CD8-positive, alpha-beta memory T cell (primary cell): ENCODE measurements at regions not wholly inside any gene's neighbourhood (a gene's known extent, or its start where the extent isn't known, plus 50 kb on each side); places are given as distances from the start of the nearest gene placed in this dataset.
"Not testable (repeated sequence)": the region's sequence is repeated elsewhere in the genome, so short reads cannot be mapped to it uniquely, and the experiment has no call there.

Source experiments
- CTCF ChIA-PET: fragments of 350-600 bp; sonication (Branson Sonifier 250); formaldehyde crosslinking; loops from one replicate; lab custom pipeline; 2021; ENCODE audit warnings: antibody characterized with exemption; lab: Charles Lee
- POLR2A ChIA-PET: fragments of 350-600 bp; sonication (Branson Sonifier 250); formaldehyde crosslinking; loops from one replicate; lab custom pipeline; 2021; ENCODE audit warnings: antibody characterized with exemption; lab: Charles Lee
- DNase-seq, 5 donors: peaks; one replicate each; pipeline versions ENCODE4 v3.0.0 to v3.0.0-alpha.2; 2020 to 2022; ENCODE audit warnings: mixed read lengths in 1 of 5
- H3K27ac ChIP-seq: one replicate; pipeline ENCODE4 v1.7.0; 2013; ENCODE audit warnings: low read depth, mild to moderate bottlenecking, low read length, moderate library complexity
- H3K27me3 ChIP-seq: 2 replicates; pipeline ENCODE4 v1.7.0; 2013; ENCODE audit warnings: low read length, mild to moderate bottlenecking; ENCODE audit not compliant: insufficient read depth, poor library complexity, severe bottlenecking
- H3K36me3 ChIP-seq: 2 replicates; pipeline ENCODE4 v1.7.0; 2013; ENCODE audit warnings: mild to moderate bottlenecking, low read length, moderate library complexity; ENCODE audit not compliant: insufficient read depth
- H3K4me1 ChIP-seq: 2 replicates; pipeline ENCODE4 v1.7.0; 2013; ENCODE audit warnings: mild to moderate bottlenecking, low read length, moderate library complexity; ENCODE audit not compliant: insufficient read depth
- H3K4me3 ChIP-seq: 2 replicates; pipeline ENCODE4 v1.7.0; 2013; ENCODE audit warnings: mild to moderate bottlenecking, low read length
- H3K9me3 ChIP-seq: 2 replicates; pipeline ENCODE4 v1.7.0; 2013; ENCODE audit warnings: mild to moderate bottlenecking, low read length
- H3K27ac Mint-ChIP-seq, 8 donors: one replicate each; pipeline ENCODE4 v1.8.0; 2020 to 2021; ENCODE audit warnings: mixed read lengths in 8 of 8, mild to moderate bottlenecking in 6 of 8, inconsistent platforms in 3 of 8, moderate library complexity in 3 of 8
- H3K27me3 Mint-ChIP-seq, 2 donors: one replicate each; pipeline ENCODE4 v1.8.0; 2020 to 2021; ENCODE audit warnings: mixed read lengths in 2 of 2, mild to moderate bottlenecking in 1 of 2, moderate library complexity in 1 of 2
- H3K36me3 Mint-ChIP-seq, 3 donors: one replicate each; pipeline ENCODE4 v1.8.0; 2020 to 2021; ENCODE audit warnings: mixed read lengths in 3 of 3, inconsistent platforms in 1 of 3, mild to moderate bottlenecking in 1 of 3
- H3K4me1 Mint-ChIP-seq, 3 donors: one replicate each; pipeline ENCODE4 v1.8.0; 2020 to 2021; ENCODE audit warnings: mixed read lengths in 3 of 3, inconsistent platforms in 1 of 3, mild to moderate bottlenecking in 1 of 3
- H3K4me3 Mint-ChIP-seq, 7 donors: one replicate each; pipeline ENCODE4 v1.8.0; 2020 to 2021; ENCODE audit warnings: mixed read lengths in 7 of 7, mild to moderate bottlenecking in 6 of 7, moderate library complexity in 4 of 7, inconsistent platforms in 2 of 7
- H3K9me3 Mint-ChIP-seq, 5 donors: one replicate each; pipeline ENCODE4 v1.8.0; 2020 to 2022; ENCODE audit warnings: mixed read lengths in 5 of 5, mild to moderate bottlenecking in 3 of 5, moderate library complexity in 2 of 5, inconsistent platforms in 1 of 5

DNA sequence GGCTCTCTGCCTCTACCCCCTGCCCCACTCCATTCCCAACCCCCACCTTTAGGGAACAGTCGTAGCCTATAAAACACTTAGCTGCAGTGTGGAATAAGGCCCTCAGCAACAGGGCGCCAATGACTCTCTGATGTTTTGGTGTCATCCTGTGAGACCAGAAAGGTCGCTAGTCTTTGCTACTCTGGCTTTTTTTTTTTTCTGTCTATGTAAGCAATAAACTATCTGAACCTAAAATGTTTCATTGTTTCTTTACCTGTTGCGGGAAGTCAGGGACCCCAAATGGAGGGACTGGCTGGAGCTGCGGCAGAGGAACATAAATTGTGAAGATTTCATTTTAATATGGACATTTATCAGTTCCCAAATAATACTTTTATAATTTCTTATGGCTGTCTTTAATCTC lies 154.6 kb downstream of the COPS8 start:
- CTCF ChIA-PET = no interaction called here
- Mint-ChIP-seq H3K4me3 (no peak overlapping the region), H3K4me1 (no peaks in the 10 kb centered on the region)

DNA sequence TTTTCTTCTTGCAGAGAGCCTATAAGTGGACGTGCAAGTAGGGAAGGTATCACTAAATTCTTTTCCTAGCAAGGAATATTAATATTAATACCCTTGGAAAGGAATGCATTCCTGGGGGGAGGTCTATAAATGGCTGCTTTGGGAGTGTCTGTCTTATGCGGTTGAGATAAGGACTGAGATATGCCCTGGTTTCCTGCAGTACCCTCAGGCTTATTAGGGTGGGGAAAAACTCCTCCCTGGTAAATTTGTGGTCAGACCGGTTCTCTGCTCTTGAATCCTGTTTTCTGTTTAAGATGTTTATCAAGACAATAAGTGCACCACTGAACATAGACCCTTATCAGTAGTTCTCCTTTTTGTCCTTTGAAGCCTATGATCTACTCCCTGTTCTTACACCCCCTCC lies 155.2 kb downstream of the COPS8 start:
- H3K36me3 ChIP-seq, H3K4me1 ChIP-seq, H3K36me3 Mint-ChIP-seq, H3K9me3 ChIP-seq, H3K4me3 ChIP-seq, H3K4me3 Mint-ChIP-seq, H3K27me3 ChIP-seq, H3K27ac ChIP-seq, H3K27ac Mint-ChIP-seq, CTCF ChIA-PET, DNase-seq, H3K4me1 Mint-ChIP-seq, POLR2A ChIA-PET: not testable (repeated sequence)
- peaks cover 1 to 35% of the 10 kb centered on the region in 2 donors for H3K27me3 Mint-ChIP-seq
- peaks cover 10 to 22% (median 18%) of the 10 kb centered on the region in 5 donors for H3K9me3 Mint-ChIP-seq

More for the DNA sequence above, 154.6 kb downstream of the COPS8 start:
- no peaks in the 10 kb centered on the region for H3K36me3 Mint-ChIP-seq
- POLR2A ChIA-PET = no interaction called here
- no peak for DNase-seq
- Histone ChIP-seq H3K27ac (no peak overlapping the region), H3K36me3 (no peaks in the 10 kb centered on the region), H3K4me1 (no peaks in the 10 kb centered on the region), H3K27me3 (no peaks in the 10 kb centered on the region), H3K9me3 (no peaks in the 10 kb centered on the region), H3K4me3 (no peak overlapping the region)
- H3K27me3 Mint-ChIP-seq = peaks cover 1 to 31% of the 10 kb centered on the region in 2 donors
- H3K27ac Mint-ChIP-seq = no peak overlapping the region
- H3K9me3 Mint-ChIP-seq = peaks cover 10 to 22% (median 18%) of the 10 kb centered on the region in 5 donors

DNA sequence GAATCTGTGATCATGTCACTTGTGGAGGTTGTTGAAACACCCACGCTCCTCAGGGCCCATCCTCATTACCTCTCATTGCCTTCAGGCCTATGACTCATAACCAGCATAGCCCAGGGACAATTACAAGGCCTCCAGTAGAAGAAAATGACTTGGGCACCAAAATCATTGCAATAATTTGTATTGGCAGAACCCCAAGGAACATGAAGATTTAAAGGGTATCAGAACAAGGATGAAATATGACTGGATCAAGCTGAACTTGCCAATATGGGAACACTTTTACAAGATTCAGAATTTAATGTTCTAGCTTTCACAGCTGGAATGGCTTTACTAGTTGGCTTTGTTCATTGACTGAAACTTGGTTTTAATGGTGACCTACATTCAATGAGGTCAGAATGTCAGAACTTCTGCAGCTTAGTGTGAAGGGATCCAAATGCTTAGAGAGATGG lies 156.4 kb downstream of the COPS8 start:
- no peak for DNase-seq
- Histone ChIP-seq H3K9me3 (no peaks in the 10 kb centered on the region), H3K4me3 (no peak overlapping the region), H3K36me3 (no peaks in the 10 kb centered on the region), H3K27ac (no peak overlapping the region), H3K27me3 (no peaks in the 10 kb centered on the region), H3K4me1 (no peaks in the 10 kb centered on the region)
- CTCF ChIA-PET = no interaction called here
- H3K27ac Mint-ChIP-seq = no peak overlapping the region
- peaks cover 1 to 34% of the 10 kb centered on the region in 2 donors for H3K27me3 Mint-ChIP-seq
- H3K36me3 Mint-ChIP-seq = no peaks in the 10 kb centered on the region
- POLR2A ChIA-PET = no interaction called here
- peaks cover 10 to 22% (median 18%) of the 10 kb centered on the region in 5 donors for H3K9me3 Mint-ChIP-seq
- H3K4me3 Mint-ChIP-seq = no peak overlapping the region
- H3K4me1 Mint-ChIP-seq = no peaks in the 10 kb centered on the region

DNA sequence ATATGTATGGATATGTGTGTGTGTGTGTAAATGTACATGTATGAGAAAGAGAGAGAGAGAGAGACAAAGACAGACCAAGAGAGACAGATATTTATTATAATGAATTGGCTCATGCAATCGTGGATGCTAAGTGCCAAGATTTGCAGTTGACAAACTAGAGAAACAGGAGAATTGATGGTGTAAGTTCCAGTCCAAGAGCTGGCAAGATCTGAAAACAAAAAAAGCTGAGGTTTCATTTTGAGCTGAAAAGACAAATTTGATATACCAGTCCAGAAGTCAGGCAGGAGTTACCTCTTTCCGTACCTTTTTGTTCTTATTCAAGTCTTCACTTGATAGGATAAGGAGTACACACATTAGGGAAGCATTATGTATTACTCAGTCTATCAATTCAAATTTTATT lies 157.8 kb downstream of the COPS8 start:
- H3K4me3 ChIP-seq = no peak overlapping the region
- CTCF ChIA-PET = no interaction called here
- Mint-ChIP-seq H3K27me3 (peaks cover 1 to 32% of the 10 kb centered on the region in 2 donors), H3K4me1 (no peaks in the 10 kb centered on the region), H3K36me3 (no peaks in the 10 kb centered on the region), H3K27ac (no peak overlapping the region), H3K4me3 (no peak overlapping the region), H3K9me3 (peaks cover 10 to 22% (median 18%) of the 10 kb centered on the region in 5 donors)
- no peaks in the 10 kb centered on the region for H3K27me3 ChIP-seq
- H3K27ac ChIP-seq = no peak overlapping the region
- POLR2A ChIA-PET = no interaction called here
- H3K4me1 ChIP-seq = no peaks in the 10 kb centered on the region
- DNase-seq = no peak
- no peaks in the 10 kb centered on the region for H3K36me3 ChIP-seq
- H3K9me3 ChIP-seq = no peaks in the 10 kb centered on the region

DNA sequence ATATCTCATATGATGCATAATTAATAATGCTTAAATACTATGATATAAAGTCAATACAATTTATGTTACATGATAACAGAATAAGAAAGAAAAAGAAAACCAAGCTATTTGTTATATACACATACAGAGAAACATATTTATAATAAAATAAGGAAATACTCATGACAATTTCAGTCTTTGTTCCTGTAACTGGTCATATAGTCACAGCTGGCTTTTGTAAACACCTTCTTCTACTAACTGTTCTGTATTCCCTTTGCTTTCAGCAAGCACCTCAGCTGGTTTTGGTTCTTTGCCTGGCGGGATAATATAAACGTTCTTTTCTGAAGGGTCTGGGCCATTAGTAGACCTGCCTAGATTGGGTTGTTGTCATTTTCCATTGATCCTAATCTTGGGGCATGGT lies 158.5 kb downstream of the COPS8 start:
- POLR2A ChIA-PET = no interaction called here
- CTCF ChIA-PET = no interaction called here

DNA sequence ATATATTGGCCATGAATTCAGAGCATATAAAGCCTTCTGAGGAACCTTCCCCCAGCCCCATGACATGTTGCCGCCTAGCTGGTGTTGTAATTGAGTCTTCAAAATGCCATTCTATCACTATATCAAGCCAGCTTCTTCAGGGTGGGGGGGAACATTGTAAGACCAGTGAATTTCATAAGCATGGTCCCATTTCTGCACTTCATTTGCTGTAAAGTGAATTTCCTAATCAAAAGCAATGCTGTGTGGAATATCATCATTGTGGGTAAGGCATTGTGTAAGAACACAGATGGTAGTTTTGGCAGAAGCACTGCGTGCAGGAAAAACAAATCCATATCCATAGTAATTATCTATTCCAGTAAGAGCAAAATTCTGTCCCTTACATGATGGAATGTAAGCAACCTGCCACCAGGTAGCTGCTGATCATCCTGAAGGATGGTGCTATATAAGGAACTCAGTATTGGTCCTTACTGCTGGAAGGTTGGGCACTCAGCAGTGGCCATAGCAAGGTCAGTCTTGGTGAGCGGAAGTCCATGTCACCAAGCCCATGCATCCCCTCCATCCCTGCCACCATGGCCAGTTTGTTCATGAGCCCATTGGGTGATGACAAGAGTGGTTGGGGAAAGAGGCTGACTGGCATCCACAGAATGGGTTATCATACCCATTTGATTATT lies 159.4 kb downstream of the COPS8 start:
- POLR2A ChIA-PET = no interaction called here
- peaks cover 10 to 19% (median 15%) of the 10 kb centered on the region in 5 donors for H3K9me3 Mint-ChIP-seq
- DNase-seq = no peak
- no peak overlapping the region for H3K4me3 ChIP-seq
- H3K27me3 Mint-ChIP-seq = peaks cover 10 to 42% of the 10 kb centered on the region in 2 donors
- CTCF ChIA-PET = no interaction called here
- H3K4me1 Mint-ChIP-seq = no peaks in the 10 kb centered on the region
- no peak overlapping the region for H3K4me3 Mint-ChIP-seq
- H3K9me3 ChIP-seq = no peaks in the 10 kb centered on the region
- H3K4me1 ChIP-seq = no peaks in the 10 kb centered on the region
- no peaks in the 10 kb centered on the region for H3K27me3 ChIP-seq
- no peaks in the 10 kb centered on the region for H3K36me3 ChIP-seq
- H3K36me3 Mint-ChIP-seq = no peaks in the 10 kb centered on the region
- H3K27ac ChIP-seq = no peak overlapping the region
- no peak overlapping the region for H3K27ac Mint-ChIP-seq

More for the DNA sequence above, 158.5 kb downstream of the COPS8 start:
- no peaks in the 10 kb centered on the region for H3K9me3 ChIP-seq
- H3K27me3 ChIP-seq = no peaks in the 10 kb centered on the region
- Mint-ChIP-seq H3K4me3 (no peak overlapping the region), H3K27ac (no peak overlapping the region), H3K9me3 (peaks cover 10 to 22% (median 16%) of the 10 kb centered on the region in 5 donors), H3K4me1 (no peaks in the 10 kb centered on the region), H3K36me3 (no peaks in the 10 kb centered on the region), H3K27me3 (peaks cover 2 to 34% of the 10 kb centered on the region in 2 donors)
- DNase-seq = no peak
- H3K36me3 ChIP-seq = no peaks in the 10 kb centered on the region
- no peaks in the 10 kb centered on the region for H3K4me1 ChIP-seq
- no peak overlapping the region for H3K4me3 ChIP-seq
- no peak overlapping the region for H3K27ac ChIP-seq

DNA sequence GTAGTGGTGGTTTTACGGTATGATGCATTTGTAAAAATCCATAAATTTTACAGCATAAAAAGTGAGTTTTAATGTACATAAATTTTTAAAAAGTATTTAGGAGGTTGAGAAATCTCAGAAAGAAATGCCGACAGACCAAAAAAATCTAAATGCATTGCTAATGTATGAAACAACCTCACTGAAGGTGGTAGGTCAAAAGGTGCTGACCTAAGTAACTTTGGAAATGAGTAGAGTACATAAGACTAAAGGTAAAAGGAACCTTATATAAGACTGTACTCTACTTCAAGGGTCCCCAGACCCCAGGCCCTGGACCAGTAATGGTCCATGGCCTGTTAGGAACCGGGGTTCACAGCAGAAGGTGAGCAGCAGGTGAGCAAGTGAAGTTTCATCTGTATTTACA lies 163.4 kb downstream of the COL6A3 start:
- Mint-ChIP-seq H3K9me3 (no peaks in the 10 kb centered on the region), H3K27ac (no peak overlapping the region)
- CTCF ChIA-PET = no interaction called here

DNA sequence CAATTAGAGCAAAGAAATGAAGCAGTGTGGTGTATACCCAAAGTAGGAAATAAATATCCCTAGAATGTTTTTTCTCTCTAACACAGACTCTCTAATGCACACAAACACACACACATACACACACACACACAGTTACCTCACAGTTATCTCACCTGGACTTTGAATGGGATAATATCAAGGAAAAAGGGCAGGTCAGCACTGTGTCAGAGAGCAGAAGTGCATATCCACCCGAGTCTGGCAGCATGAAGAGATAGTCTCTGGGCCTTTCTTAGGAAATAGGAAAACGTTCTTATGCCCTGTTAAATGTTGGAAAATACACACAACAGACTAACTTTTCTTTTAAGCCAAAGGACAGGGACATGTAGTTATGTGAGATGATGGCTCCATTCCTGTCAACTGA lies 162.0 kb downstream of the COL6A3 start:
- no peaks in the 10 kb centered on the region for H3K36me3 Mint-ChIP-seq
- H3K27me3 Mint-ChIP-seq = peaks cover 12 to 29% of the 10 kb centered on the region in 2 donors
- H3K4me3 Mint-ChIP-seq = no peak overlapping the region

More for the DNA sequence above, 163.4 kb downstream of the COL6A3 start:
- no peaks in the 10 kb centered on the region for H3K9me3 ChIP-seq
- H3K27me3 ChIP-seq = peaks cover 7% of the 10 kb centered on the region
- no peak overlapping the region for H3K27ac ChIP-seq
- no peak overlapping the region for H3K4me3 ChIP-seq
- POLR2A ChIA-PET = no interaction called here
- no peak overlapping the region for H3K4me3 Mint-ChIP-seq
- peaks cover 9 to 33% of the 10 kb centered on the region in 2 donors for H3K27me3 Mint-ChIP-seq
- H3K4me1 ChIP-seq = no peaks in the 10 kb centered on the region
- no peak for DNase-seq
- H3K4me1 Mint-ChIP-seq = no peaks in the 10 kb centered on the region
- no peaks in the 10 kb centered on the region for H3K36me3 Mint-ChIP-seq
- H3K36me3 ChIP-seq = no peaks in the 10 kb centered on the region

More for the DNA sequence above, 162.0 kb downstream of the COL6A3 start:
- DNase-seq = no peak
- peaks cover 7% of the 10 kb centered on the region for H3K27me3 ChIP-seq
- H3K4me3 ChIP-seq = no peak overlapping the region
- ChIA-PET CTCF (no interaction called here), POLR2A (no interaction called here)
- H3K4me1 ChIP-seq = no peaks in the 10 kb centered on the region
- H3K9me3 ChIP-seq = no peaks in the 10 kb centered on the region
- Mint-ChIP-seq H3K4me1 (no peaks in the 10 kb centered on the region), H3K9me3 (no peaks in the 10 kb centered on the region), H3K27ac (no peak overlapping the region)
- no peak overlapping the region for H3K27ac ChIP-seq
- no peaks in the 10 kb centered on the region for H3K36me3 ChIP-seq
